ENCODE measurements at regions not wholly inside any gene's neighbourhood (a gene's known extent, or its start where the extent isn't known, plus 50 kb on each side); places are given as distances from the start of the nearest gene placed in this dataset.

GRCh38 chr3:56884387-56884786 lies 82.6 kb upstream of the ARHGEF3 start:
- H3K27me3 Mint-ChIP-seq (ENCODE audit: low read depth, poor library complexity), result no peaks in the 10 kb centered on the region
- peaks cover 13% of the 10 kb centered on the region for H3K4me1 Mint-ChIP-seq
- TF ChIP-seq, protein P1, sequence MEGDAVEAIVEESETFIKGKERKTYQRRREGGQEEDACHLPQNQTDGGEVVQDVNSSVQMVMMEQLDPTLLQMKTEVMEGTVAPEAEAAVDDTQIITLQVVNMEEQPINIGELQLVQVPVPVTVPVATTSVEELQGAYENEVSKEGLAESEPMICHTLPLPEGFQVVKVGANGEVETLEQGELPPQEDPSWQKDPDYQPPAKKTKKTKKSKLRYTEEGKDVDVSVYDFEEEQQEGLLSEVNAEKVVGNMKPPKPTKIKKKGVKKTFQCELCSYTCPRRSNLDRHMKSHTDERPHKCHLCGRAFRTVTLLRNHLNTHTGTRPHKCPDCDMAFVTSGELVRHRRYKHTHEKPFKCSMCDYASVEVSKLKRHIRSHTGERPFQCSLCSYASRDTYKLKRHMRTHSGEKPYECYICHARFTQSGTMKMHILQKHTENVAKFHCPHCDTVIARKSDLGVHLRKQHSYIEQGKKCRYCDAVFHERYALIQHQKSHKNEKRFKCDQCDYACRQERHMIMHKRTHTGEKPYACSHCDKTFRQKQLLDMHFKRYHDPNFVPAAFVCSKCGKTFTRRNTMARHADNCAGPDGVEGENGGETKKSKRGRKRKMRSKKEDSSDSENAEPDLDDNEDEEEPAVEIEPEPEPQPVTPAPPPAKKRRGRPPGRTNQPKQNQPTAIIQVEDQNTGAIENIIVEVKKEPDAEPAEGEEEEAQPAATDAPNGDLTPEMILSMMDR (IDR thresholded peaks at IDR 0.05), result no peak
- no peaks in the 10 kb centered on the region for H3K36me3 Mint-ChIP-seq (ENCODE audit: low read depth)
- DNase-seq, result no peak
- H3K27ac Mint-ChIP-seq, result no peak overlapping the region
- H3K4me3 Mint-ChIP-seq, result no peak overlapping the region
- H3K9me3 Mint-ChIP-seq, result no peaks in the 10 kb centered on the region

DNA sequence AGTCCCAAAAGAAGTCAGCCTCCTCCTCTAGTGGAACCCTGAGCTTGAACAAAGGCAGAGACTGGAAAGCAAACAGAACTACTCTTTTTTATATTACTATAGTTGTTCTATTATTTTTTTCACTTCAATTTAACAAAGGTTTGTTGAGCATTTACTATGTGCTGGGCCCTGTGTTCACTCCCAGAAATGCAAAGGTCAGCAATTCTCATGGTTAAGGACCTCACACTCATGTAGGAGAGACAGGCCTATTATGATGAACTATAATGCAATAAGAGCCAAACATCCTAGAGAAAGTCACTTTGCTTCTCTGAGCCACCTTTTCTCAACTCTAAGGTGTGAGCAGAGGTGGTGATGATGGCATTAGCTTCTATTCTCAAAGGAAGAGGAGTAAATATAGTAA lies 82.1 kb upstream of the ARHGEF3 start:
- TF ChIP-seq, protein P1 (IDR thresholded peaks at IDR 0.05), result no peak
- Mint-ChIP-seq H3K4me3 (no peak overlapping the region), H3K4me1 (peaks cover 10% of the 10 kb centered on the region), H3K9me3 (no peaks in the 10 kb centered on the region), H3K27ac (no peak overlapping the region), H3K27me3 (ENCODE audit: low read depth, poor library complexity) (no peaks in the 10 kb centered on the region), H3K36me3 (ENCODE audit: low read depth) (no peaks in the 10 kb centered on the region)
- no peak for DNase-seq

- H3K4me3 Mint-ChIP-seq, result no peak overlapping the region
- H3K27ac Mint-ChIP-seq, result no peak overlapping the region
Measured at GRCh38 chr3:56882896-56883295, 81.1 kb upstream of the ARHGEF3 start.

DNA sequence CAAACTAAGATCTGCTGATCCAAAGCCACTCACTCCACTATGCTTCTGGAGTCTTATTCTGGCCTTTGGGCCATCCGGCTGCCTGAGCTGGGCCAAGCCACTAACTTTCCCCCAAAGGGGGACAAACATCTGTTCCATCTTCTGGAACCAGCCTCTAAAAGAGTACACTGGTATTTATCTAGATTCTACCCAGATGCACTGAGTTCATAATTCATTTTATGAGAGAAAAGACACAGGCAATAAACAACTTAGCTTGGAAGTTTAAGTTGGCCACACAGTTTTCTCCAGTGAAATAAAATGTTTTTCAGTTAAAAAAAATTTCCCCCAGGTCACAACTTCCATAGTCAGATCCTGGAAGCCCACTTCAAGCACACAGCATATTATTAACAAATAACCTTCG lies 80.1 kb upstream of the ARHGEF3 start:
- H3K4me3 Mint-ChIP-seq, result no peak overlapping the region
- no peaks in the 10 kb centered on the region for H3K9me3 Mint-ChIP-seq
- H3K27me3 Mint-ChIP-seq (ENCODE audit: low read depth, poor library complexity), result no peaks in the 10 kb centered on the region
- peaks cover 17% of the 10 kb centered on the region for H3K4me1 Mint-ChIP-seq
- no peak overlapping the region for H3K27ac Mint-ChIP-seq
- H3K36me3 Mint-ChIP-seq (ENCODE audit: low read depth), result no peaks in the 10 kb centered on the region
- DNase-seq, result no peak
- TF ChIP-seq, protein P1 (IDR thresholded peaks at IDR 0.05), result no peak

More at GRCh38 chr3:56882896-56883295, 81.1 kb upstream of the ARHGEF3 start:
- DNase-seq, result no peak
- Mint-ChIP-seq H3K27me3 (ENCODE audit: low read depth, poor library complexity) (no peaks in the 10 kb centered on the region), H3K4me1 (peaks cover 19% of the 10 kb centered on the region), H3K36me3 (ENCODE audit: low read depth) (no peaks in the 10 kb centered on the region), H3K9me3 (no peaks in the 10 kb centered on the region)
- TF ChIP-seq, protein P1 (IDR thresholded peaks at IDR 0.05), result no peak

GRCh38 chr3:56880720-56881575 lies 79.2 kb upstream of the ARHGEF3 start:
- TF ChIP-seq, protein P1 (IDR thresholded peaks at IDR 0.05), result no peak
- Mint-ChIP-seq H3K27me3 (ENCODE audit: low read depth, poor library complexity) (no peaks in the 10 kb centered on the region), H3K36me3 (ENCODE audit: low read depth) (no peaks in the 10 kb centered on the region), H3K4me3 (no peak overlapping the region), H3K27ac (no peak overlapping the region), H3K9me3 (no peaks in the 10 kb centered on the region), H3K4me1 (peaks cover 26% of the 10 kb centered on the region)
- no peak for DNase-seq

All from nephron progenitor cell (in vitro differentiated cells).